GM12878 (cell line): ENCODE measurements at regions not wholly inside any gene's neighbourhood (a gene's known extent, or its start where the extent isn't known, plus 50 kb on each side); places are given as distances from the start of the nearest gene placed in this dataset.

Source experiments
- BRCA1 ChIP-seq: IDR thresholded peaks from 2 replicates; pipeline ENCODE4 v1.6.1; 2011; ENCODE audit warnings: low read depth, low read length, improper control_type of control experiment
- CBFB ChIP-seq: IDR thresholded peaks from 2 replicates; pipeline ENCODE4 v1.6.1; 2016; ENCODE audit warnings: antibody characterized with exemption, low read depth
- HDAC2 ChIP-seq: fragments of 200-600 bp; sonication (generic); IDR thresholded peaks from 2 replicates; pipeline ENCODE4 v1.6.1; 2017
- JUND ChIP-seq: IDR thresholded peaks from 2 replicates; pipeline ENCODE4 v1.6.1; 2012; ENCODE audit warnings: low read depth, mild to moderate bottlenecking, low read length, improper control_type of control experiment, moderate library complexity
- REST ChIP-seq: IDR thresholded peaks from 2 replicates; pipeline ENCODE4 v1.6.1; 2012; ENCODE audit warnings: mild to moderate bottlenecking, low read depth, low read length

GRCh38 chr9:86410281-86410680 is 56.1 kb upstream of the TUT7 start:
- TF ChIP-seq BRCA1 (no peak), HDAC2 (no peak), REST (no peak), CBFB (no peak), JUND (no peak)
